Neural progenitor cell (in vitro differentiated cells): ENCODE measurements at regions not wholly inside any gene's neighbourhood (a gene's known extent, or its start where the extent isn't known, plus 50 kb on each side); places are given as distances from the start of the nearest gene placed in this dataset.
"Not testable (repeated sequence)": the region's sequence is repeated elsewhere in the genome, so short reads cannot be mapped to it uniquely, and the experiment has no call there.

Source experiments
- DNase-seq: peaks from one replicate; pipeline ENCODE4 v3.0.0-alpha.2; 2016; ENCODE audit warnings: low spot score
- H2AFZ ChIP-seq: fragments of 200-600 bp; sonication (generic); replicated peaks from 2 replicates; pipeline ENCODE4 v1.6.1; 2016; ENCODE audit warnings: antibody characterized with exemption
- H3F3A ChIP-seq: fragments of 200-600 bp; sonication (generic); 2 replicates; pipeline ENCODE4 v1.6.1; 2016; ENCODE audit warnings: antibody characterized with exemption, low read depth
- H3K27ac ChIP-seq: fragments of 200-600 bp; sonication (generic); 2 replicates; pipeline ENCODE4 v1.5.1; 2016; ENCODE audit warnings: mild to moderate bottlenecking
- H3K27me3 ChIP-seq: fragments of 200-600 bp; sonication (generic); 2 replicates; pipeline ENCODE4 v1.6.1; 2016; ENCODE audit warnings: mild to moderate bottlenecking, moderate library complexity
- H3K36me3 ChIP-seq: fragments of 200-600 bp; sonication (generic); 2 replicates; pipeline ENCODE4 v1.5.1; 2016
- H3K4me1 ChIP-seq: fragments of 200-600 bp; sonication (generic); 2 replicates; pipeline ENCODE4 v1.6.1; 2016; ENCODE audit warnings: mixed run types
- H3K4me2 ChIP-seq: fragments of 200-600 bp; sonication (generic); 2 replicates; pipeline ENCODE4 v1.6.1; 2016
- H3K4me3 ChIP-seq: fragments of 200-600 bp; sonication (generic); 2 replicates; pipeline ENCODE4 v1.5.1; 2016
- H3K79me2 ChIP-seq: fragments of 200-600 bp; sonication (generic); 2 replicates; pipeline ENCODE4 v1.6.1; 2016; ENCODE audit warnings: low read depth
- H3K9ac ChIP-seq: fragments of 200-600 bp; sonication (generic); 2 replicates; pipeline ENCODE4 v1.6.1; 2016
- H3K9me3 ChIP-seq: fragments of 200-600 bp; sonication (generic); 2 replicates; pipeline ENCODE4 v1.5.1; 2016; ENCODE audit warnings: low read depth
- H4K20me1 ChIP-seq: fragments of 200-600 bp; sonication (generic); 2 replicates; pipeline ENCODE4 v1.6.1; 2016; ENCODE audit warnings: low read depth
- H3K27ac Mint-ChIP-seq: 3 replicates; pipeline ENCODE4 v1.8.0; 2021; ENCODE audit warnings: mixed read lengths
- H3K27me3 Mint-ChIP-seq: 2 replicates; pipeline ENCODE4 v1.8.0; 2022; ENCODE audit warnings: low read depth, mild to moderate bottlenecking, inconsistent platforms, moderate library complexity, mixed read lengths; ENCODE audit not compliant: insufficient read depth
- H3K36me3 Mint-ChIP-seq: 3 replicates; pipeline ENCODE4 v1.8.0; 2021; ENCODE audit warnings: mixed read lengths
- H3K4me1 Mint-ChIP-seq: 3 replicates; pipeline ENCODE4 v1.8.0; 2021; ENCODE audit warnings: mixed read lengths
- H3K4me3 Mint-ChIP-seq: 3 replicates; pipeline ENCODE4 v1.8.0; 2021; ENCODE audit warnings: mild to moderate bottlenecking, moderate library complexity, mixed read lengths
- H3K9me3 Mint-ChIP-seq: 3 replicates; pipeline ENCODE4 v1.8.0; 2020; ENCODE audit warnings: mixed read lengths
- CTCF ChIP-seq: fragments of 200-600 bp; sonication (generic); IDR thresholded peaks from 2 replicates; pipeline ENCODE4 v1.5.1; 2017; ENCODE audit warnings: antibody characterized with exemption, mild to moderate bottlenecking
- EZH2 ChIP-seq: fragments of 200-600 bp; sonication (generic); IDR thresholded peaks from 2 replicates; pipeline ENCODE4 v1.6.1; 2017; ENCODE audit warnings: antibody characterized with exemption, mild to moderate bottlenecking, moderate library complexity
- EZH2phosphoT487 ChIP-seq: fragments of 200-600 bp; sonication (generic); IDR thresholded peaks from 2 replicates; pipeline ENCODE4 v1.6.1; 2017; ENCODE audit warnings: antibody characterized with exemption

GRCh38 chr20:54984104-54984448 is 508.7 kb downstream of the DOK5 start:
- Histone ChIP-seq H3F3A (no peaks in the 10 kb centered on the region), H3K27me3 (no peaks in the 10 kb centered on the region), H3K9ac (no peak overlapping the region), H3K4me2 (no peak overlapping the region), H3K4me1 (peaks cover 4% of the 10 kb centered on the region), H3K27ac (no peak overlapping the region), H3K4me3 (no peak overlapping the region), H2AFZ (no peak overlapping the region), H4K20me1 (no peaks in the 10 kb centered on the region), H3K9me3 (no peaks in the 10 kb centered on the region), H3K79me2 (no peaks in the 10 kb centered on the region), H3K36me3 (no peaks in the 10 kb centered on the region)
- Mint-ChIP-seq H3K27me3 (peaks cover 2% of the 10 kb centered on the region), H3K4me1 (peaks cover 12% of the 10 kb centered on the region), H3K36me3 (no peaks in the 10 kb centered on the region), H3K27ac (no peak overlapping the region), H3K4me3 (no peak overlapping the region), H3K9me3 (peaks cover 4% of the 10 kb centered on the region)
- TF ChIP-seq CTCF (no peak), EZH2 (no peak), EZH2phosphoT487 (no peak)
- DNase-seq = no peak

- H3K9me3 ChIP-seq, H3K4me3 Mint-ChIP-seq, H3K36me3 ChIP-seq, H3K4me2 ChIP-seq, H3K27me3 ChIP-seq, H3F3A ChIP-seq, H3K9ac ChIP-seq, H3K4me1 ChIP-seq, H3K27me3 Mint-ChIP-seq, H3K36me3 Mint-ChIP-seq, H4K20me1 ChIP-seq, H3K4me3 ChIP-seq, H3K9me3 Mint-ChIP-seq, H3K27ac ChIP-seq, H3K79me2 ChIP-seq: not testable (repeated sequence)
- Mint-ChIP-seq H3K27ac (peak overlapping the region; percentile 76), H3K4me1 (peaks cover 12% of the 10 kb centered on the region)
- peak; percentile 2 for DNase-seq
- H2AFZ ChIP-seq = peak overlapping the region; percentile 38
Measured at GRCh38 chr20:54983394-54984103, 508.2 kb downstream of the DOK5 start.

GRCh38 chr20:54981175-54981574 is 505.8 kb downstream of the DOK5 start:
- no peaks in the 10 kb centered on the region for H3K9me3 ChIP-seq
- no peaks in the 10 kb centered on the region for H3K9me3 Mint-ChIP-seq

More at GRCh38 chr20:54981175-54981574, 505.8 kb downstream of the DOK5 start:
- H3K4me1 Mint-ChIP-seq = peaks cover 12% of the 10 kb centered on the region
- Histone ChIP-seq H3F3A (no peaks in the 10 kb centered on the region), H3K4me3 (no peak overlapping the region), H3K79me2 (no peaks in the 10 kb centered on the region), H3K27ac (no peak overlapping the region), H3K4me1 (peaks cover 4% of the 10 kb centered on the region), H3K36me3 (no peaks in the 10 kb centered on the region), H3K27me3 (no peaks in the 10 kb centered on the region), H3K9ac (no peak overlapping the region), H4K20me1 (no peaks in the 10 kb centered on the region), H2AFZ (no peak overlapping the region), H3K4me2 (no peak overlapping the region)
- H3K27ac Mint-ChIP-seq = no peak overlapping the region
- no peaks in the 10 kb centered on the region for H3K36me3 Mint-ChIP-seq
- DNase-seq = no peak
- no peaks in the 10 kb centered on the region for H3K27me3 Mint-ChIP-seq
- H3K4me3 Mint-ChIP-seq = no peak overlapping the region
- TF ChIP-seq CTCF (no peak), EZH2phosphoT487 (no peak), EZH2 (no peak)
